AG10803 (cell line): ENCODE measurements at regions not wholly inside any gene's neighbourhood (a gene's known extent, or its start where the extent isn't known, plus 50 kb on each side); places are given as distances from the start of the nearest gene placed in this dataset.
A peak's percentile ranks its signal among the peaks of the same experiment; 100 is the strongest.

Experiments used
- DNase-seq: peaks from one replicate; pipeline ENCODE4 v3.0.0; 2010; ENCODE audit warnings: low read depth
- H3K4me3 ChIP-seq: 2 replicates; pipeline ENCODE4 v1.5.1; 2011; ENCODE audit warnings: mild to moderate bottlenecking, low read length, control low read depth
- TF ChIP-seq, protein P1 (sequence below): conservative IDR thresholded peaks from 2 replicates; pipeline ENCODE4 v1.5.1; 2011; ENCODE audit warnings: mild to moderate bottlenecking, low read length, control low read depth, inconsistent platforms

DNA sequence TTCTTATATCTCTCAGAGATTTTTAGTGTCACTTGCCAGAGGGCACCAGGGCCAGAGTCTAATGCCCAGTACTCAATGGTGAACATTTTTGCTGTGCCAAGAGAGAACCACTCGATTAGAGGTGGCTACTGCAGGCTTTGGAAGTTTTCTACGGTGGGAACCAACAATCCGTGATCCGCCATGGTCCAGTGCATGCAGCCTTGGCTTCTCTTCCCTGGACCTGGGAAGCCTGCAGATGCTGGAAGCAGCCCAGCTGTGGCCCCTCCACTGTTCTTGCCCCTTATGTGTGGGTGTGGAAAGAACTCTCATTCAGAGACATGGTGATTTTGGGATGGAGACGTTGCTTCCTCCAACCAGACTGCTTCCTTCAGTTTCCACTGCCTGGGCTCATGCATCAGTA is 224.2 kb downstream of the TSHZ3 start:
- no peak overlapping the region for H3K4me3 ChIP-seq
- TF ChIP-seq, protein P1, sequence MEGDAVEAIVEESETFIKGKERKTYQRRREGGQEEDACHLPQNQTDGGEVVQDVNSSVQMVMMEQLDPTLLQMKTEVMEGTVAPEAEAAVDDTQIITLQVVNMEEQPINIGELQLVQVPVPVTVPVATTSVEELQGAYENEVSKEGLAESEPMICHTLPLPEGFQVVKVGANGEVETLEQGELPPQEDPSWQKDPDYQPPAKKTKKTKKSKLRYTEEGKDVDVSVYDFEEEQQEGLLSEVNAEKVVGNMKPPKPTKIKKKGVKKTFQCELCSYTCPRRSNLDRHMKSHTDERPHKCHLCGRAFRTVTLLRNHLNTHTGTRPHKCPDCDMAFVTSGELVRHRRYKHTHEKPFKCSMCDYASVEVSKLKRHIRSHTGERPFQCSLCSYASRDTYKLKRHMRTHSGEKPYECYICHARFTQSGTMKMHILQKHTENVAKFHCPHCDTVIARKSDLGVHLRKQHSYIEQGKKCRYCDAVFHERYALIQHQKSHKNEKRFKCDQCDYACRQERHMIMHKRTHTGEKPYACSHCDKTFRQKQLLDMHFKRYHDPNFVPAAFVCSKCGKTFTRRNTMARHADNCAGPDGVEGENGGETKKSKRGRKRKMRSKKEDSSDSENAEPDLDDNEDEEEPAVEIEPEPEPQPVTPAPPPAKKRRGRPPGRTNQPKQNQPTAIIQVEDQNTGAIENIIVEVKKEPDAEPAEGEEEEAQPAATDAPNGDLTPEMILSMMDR = no peak
- DNase-seq = no peak

DNA sequence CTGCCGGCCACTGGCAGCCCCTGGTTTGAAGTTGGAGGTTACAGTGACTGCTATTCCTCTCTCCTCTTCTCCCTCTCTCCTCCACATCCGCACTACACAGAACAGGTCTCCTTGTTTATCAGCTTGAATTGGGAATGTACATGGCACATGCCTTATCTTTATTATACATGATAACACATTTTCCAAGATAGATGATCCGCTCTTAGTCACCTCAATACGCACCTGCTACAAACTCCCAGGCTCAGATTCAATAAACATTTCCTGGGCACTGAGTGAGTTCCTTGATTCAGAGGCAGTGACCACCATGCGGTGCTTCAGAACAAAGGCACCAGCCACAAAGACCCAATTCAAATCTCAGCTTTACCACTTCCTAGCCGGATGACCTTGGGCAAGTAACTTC is 227.7 kb downstream of the TSHZ3 start:
- no peak overlapping the region for H3K4me3 ChIP-seq
- TF ChIP-seq, protein P1 = no peak
- DNase-seq = no peak

DNA sequence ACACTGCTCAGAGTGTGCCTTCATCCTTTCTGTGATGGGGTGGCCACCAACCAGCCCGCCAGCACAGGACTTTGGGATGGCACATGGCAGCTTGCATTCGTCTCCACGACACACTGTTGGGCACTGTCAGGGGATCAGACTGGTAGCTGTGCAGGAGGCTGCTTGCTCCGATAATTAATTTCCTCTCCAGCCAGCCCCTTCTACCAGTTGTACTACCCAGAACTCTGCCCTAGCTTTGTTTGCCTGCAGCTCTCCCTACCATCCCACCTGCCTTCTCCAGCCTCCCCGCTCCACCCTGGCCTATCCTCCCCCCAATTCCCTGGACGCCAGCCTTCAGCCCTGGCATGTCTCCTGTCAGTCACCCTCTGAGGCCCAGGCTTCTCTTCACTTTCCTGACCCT is 228.3 kb downstream of the TSHZ3 start:
- H3K4me3 ChIP-seq = no peak overlapping the region
- DNase-seq = no peak
- TF ChIP-seq, protein P1 = no peak

DNA sequence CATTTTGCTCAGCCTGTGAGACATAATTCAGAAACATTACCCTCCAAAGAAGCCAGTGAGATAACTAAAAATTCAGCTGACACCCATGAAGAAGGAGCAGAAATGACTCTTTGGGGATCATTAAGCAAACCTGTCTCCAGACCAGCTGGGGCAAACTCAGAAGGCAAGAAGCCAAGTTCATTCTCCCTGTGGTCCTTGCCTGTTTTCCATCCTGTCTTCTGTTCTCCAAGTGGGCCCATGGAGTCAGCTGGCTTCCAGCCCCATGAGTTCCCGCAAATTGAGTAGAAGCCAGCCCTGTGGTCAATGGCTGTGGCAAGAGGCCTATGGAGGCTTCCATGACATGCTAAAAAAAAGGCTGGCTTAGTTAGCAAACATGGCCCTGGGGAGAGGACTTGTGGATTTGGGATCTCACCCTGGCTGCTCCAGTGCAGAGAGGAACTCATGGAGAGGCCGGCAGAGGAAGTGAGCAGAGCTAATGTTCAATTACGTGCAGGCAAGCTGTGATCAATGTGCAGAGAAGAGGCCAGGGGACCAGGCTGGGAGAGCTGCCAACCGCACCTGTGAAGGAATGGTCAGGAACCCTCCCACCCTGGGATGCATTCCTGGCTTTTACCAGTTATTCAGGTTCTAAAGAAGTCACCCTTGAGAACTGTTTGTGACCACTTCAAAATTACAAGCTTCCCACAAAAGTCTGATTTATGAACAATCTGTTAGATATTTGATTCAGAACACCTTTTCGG is 229.1 kb downstream of the TSHZ3 start:
- no peak overlapping the region for H3K4me3 ChIP-seq
- peak; percentile 42 for DNase-seq
- TF ChIP-seq, protein P1 = no peak

DNA sequence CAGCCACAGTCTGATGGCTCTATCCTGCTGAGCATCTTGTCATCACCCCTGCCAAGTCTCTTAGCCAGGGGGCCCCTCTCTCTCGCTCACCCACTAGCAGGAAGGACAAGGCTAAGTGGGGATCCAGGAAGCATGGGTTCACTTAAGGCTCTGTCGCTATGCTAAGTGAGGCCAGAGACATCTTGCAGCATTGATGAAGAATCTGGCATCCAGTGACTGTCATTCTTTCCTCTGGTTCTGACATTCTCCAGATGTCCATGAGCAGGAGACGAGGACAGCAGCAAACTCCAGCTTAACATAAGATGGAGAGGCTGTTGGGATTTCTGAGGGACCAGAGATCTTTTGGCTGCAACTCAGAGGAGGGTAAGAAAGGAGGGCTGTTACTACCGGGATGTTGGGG is 230.2 kb downstream of the TSHZ3 start:
- DNase-seq = no peak
- no peak overlapping the region for H3K4me3 ChIP-seq
- TF ChIP-seq, protein P1 = no peak

DNA sequence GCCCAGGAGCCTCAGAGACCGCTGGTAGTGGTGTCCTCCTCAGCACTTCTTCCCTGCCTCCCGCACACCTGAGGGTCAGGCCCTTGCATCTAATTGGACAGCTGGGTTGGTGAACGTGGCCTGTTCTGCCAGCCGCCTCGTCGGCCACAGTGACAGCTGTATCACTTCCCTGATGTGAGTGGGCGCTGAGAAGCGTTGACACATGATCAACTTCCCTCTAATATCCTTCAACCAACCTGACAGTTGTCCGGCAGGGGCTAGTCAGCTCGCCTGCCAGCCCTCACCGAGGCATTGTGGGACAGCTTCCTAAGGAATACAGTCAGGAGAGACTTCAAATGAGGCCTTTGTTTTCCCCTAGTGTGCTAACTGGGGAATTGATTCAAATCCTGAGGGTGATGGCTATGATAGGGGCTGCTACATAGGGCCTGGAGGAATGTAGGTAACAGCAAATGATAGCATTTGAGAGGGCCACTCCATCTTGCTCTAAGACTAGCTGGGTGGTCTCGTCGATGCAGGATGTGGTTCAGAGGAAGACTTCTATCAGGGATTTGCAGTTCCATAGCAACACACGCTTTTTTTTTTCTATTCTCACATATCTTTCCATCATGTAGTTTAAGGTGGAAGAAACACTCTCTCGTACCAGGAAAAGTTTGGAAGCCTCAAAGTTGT is 230.8 kb downstream of the TSHZ3 start:
- TF ChIP-seq, protein P1 = no peak
- no peak for DNase-seq
- H3K4me3 ChIP-seq = no peak overlapping the region

DNA sequence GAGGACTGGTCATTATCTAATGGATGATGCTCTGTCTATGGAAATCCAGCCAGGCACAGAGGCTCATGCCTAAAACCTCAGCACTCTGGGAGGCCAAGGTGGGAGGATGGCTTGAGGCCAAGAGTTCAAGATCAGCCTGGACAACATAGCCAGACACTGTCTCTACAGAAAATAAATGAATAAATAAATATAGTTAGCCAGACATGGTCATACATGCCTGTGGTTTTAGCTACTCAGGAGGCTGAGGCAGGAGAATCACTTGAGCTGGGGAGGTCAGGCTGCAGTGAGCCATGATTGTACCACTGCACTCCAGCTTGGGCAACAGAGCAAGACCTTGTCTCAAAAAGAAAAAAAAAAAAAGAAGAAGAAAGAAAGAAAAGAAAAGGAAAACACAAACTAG is 234.7 kb downstream of the TSHZ3 start:
- TF ChIP-seq, protein P1 = no peak
- no peak overlapping the region for H3K4me3 ChIP-seq
- DNase-seq = no peak
